BLaER1 treated with 17β-estradiol and CSF1 and Interleukin-3, amounts not matched to agents 10 nM and 100 nM (cell line): ENCODE measurements at regions not wholly inside any gene's neighbourhood (a gene's known extent, or its start where the extent isn't known, plus 50 kb on each side); places are given as distances from the start of the nearest gene placed in this dataset.

ENCODE experiments used
- H3K27ac ChIP-seq, 11 experiments: shearing (Covaris generic); formaldehyde crosslinking; 2 replicates each; pipeline ENCODE4 v1.8.1; 2022
- H3K27me3 ChIP-seq, 11 experiments: shearing (Covaris generic); formaldehyde crosslinking; 2 replicates each; pipeline ENCODE4 v1.8.1; 2022
- H3K36me3 ChIP-seq, 11 experiments: shearing (Covaris generic); formaldehyde crosslinking; 2 replicates each; pipeline ENCODE4 v1.8.1; 2022
- H3K4me1 ChIP-seq, 10 experiments: shearing (Covaris generic); formaldehyde crosslinking; 2 replicates each; pipeline ENCODE4 v1.8.1; 2022
- H3K4me2 ChIP-seq, 11 experiments: shearing (Covaris generic); formaldehyde crosslinking; 2 replicates each; pipeline ENCODE4 v1.8.1; 2022
- H3K4me3 ChIP-seq, 10 experiments: shearing (Covaris generic); formaldehyde crosslinking; 2 replicates each; pipeline ENCODE4 v1.8.1; 2022
- H3K9ac ChIP-seq, 11 experiments: shearing (Covaris generic); formaldehyde crosslinking; 2 replicates each; pipeline ENCODE4 v1.8.1; 2022
- H3K9me3 ChIP-seq, 11 experiments: shearing (Covaris generic); formaldehyde crosslinking; replicated peaks in 1 of 11; 2 replicates each; pipeline ENCODE4 v1.8.1; 2022
- H4K20me1 ChIP-seq, 11 experiments: shearing (Covaris generic); formaldehyde crosslinking; 2 replicates each; pipeline ENCODE4 v1.8.1; 2022
- Cebpa-rat ChIP-seq, 11 experiments: shearing (Covaris generic); IDR thresholded peaks; 2 replicates each; pipeline ENCODE4 v1.8.1; 2022

- Histone ChIP-seq H3K27ac (no peak overlapping the region), H3K4me3 (no peak overlapping the region), H3K9ac (no peak overlapping the region), H4K20me1 (peaks cover 0 to 16% (median 0%) of the 10 kb centered on the region in 11 experiments; a peak in 2 of 22 replicates), H3K4me2 (no peak overlapping the region), H3K4me1 (peaks cover 0 to 11% (median 0%) of the 10 kb centered on the region in 10 experiments; a peak in 3 of 20 replicates), H3K36me3 (no peaks in the 10 kb centered on the region), H3K9me3 (peaks cover 15 to 34% (median 17%) of the 10 kb centered on the region in 11 experiments), H3K27me3 (peaks cover 0 to 91% (median 0%) of the 10 kb centered on the region in 11 experiments; a peak in 9 of 22 replicates)
- no peak for TF ChIP-seq Cebpa-rat (IDR thresholded peaks at IDR 0.05)
These were observed 129.4 kb downstream of the WDR11 start for GRCh38 chr10:120980279-120981255.

DNA sequence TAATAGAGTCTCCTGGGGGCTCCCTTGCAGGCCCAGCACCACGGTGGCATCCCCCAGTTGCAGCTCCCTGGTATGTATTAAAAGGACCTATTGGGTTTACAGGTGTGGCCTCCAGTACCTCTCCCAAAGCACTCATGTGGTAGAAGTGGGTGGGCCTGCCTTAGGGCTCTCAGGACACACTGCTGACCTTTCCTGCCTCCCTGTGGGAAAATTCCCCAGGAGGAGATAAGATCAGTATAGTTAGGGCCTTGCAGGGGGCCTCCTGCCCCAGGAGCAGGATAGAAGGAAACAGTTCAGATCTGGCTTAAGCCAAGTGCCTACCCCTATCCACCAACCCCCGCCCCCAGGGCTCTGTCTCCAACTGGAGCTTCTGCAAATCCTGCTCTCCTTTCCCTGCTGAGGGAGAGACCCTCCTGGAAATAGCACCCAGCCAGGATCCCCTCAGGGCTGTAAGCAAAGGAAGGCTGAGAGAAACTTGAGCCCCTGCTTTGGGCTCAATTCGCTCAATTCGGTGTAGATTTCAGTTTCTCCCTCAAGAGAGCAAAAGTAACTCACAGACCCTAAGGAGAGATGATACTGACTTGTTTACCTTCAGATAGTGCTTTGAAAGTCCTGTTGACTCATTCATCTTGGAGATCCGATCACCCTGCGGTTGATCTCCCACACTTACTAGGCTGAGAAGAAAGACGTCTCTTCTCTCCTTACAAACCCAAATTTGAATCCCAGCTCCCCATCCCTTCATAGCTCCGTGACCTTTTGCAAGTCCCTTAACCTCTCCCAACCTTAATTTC lies 130.6 kb downstream of the WDR11 start:
- no peaks in the 10 kb centered on the region for H3K36me3 ChIP-seq
- peaks cover 13 to 34% (median 26%) of the 10 kb centered on the region in 11 experiments; a peak in 20 of 22 replicates for H3K9me3 ChIP-seq
- H3K4me1 ChIP-seq, result peaks cover under 1 to 24% (median 2%) of the 10 kb centered on the region in 10 experiments; a peak in 17 of 20 replicates
- H3K27me3 ChIP-seq, result peaks cover 0 to 78% (median 0%) of the 10 kb centered on the region in 11 experiments; a peak in 7 of 22 replicates
- no peak for TF ChIP-seq Cebpa-rat (IDR thresholded peaks at IDR 0.05)
- peaks cover 0 to 12% (median 0%) of the 10 kb centered on the region in 11 experiments; a peak in 2 of 22 replicates for H4K20me1 ChIP-seq
- no peak overlapping the region for H3K4me3 ChIP-seq
- H3K4me2 ChIP-seq, result no peak overlapping the region
- no peak overlapping the region for H3K27ac ChIP-seq
- H3K9ac ChIP-seq, result no peak overlapping the region

GRCh38 chr10:120982507-120982906 lies 131.3 kb downstream of the WDR11 start:
- H3K9me3 ChIP-seq, result peaks cover 13 to 38% (median 29%) of the 10 kb centered on the region in 11 experiments; a peak in 20 of 22 replicates
- no peak overlapping the region for H3K9ac ChIP-seq
- peaks cover 0 to 71% (median 0%) of the 10 kb centered on the region in 11 experiments; a peak in 7 of 22 replicates for H3K27me3 ChIP-seq
- H4K20me1 ChIP-seq, result peaks cover 0 to 10% (median 0%) of the 10 kb centered on the region in 11 experiments; a peak in 1 of 22 replicates
- H3K36me3 ChIP-seq, result no peaks in the 10 kb centered on the region
- TF ChIP-seq Cebpa-rat (IDR thresholded peaks at IDR 0.05), result no peak
- H3K4me2 ChIP-seq, result no peak overlapping the region
- no peak overlapping the region for H3K4me3 ChIP-seq
- peaks cover 7 to 31% (median 10%) of the 10 kb centered on the region in 10 experiments for H3K4me1 ChIP-seq
- H3K27ac ChIP-seq, result no peak overlapping the region

GRCh38 chr10:120983721-120984120 lies 132.6 kb downstream of the WDR11 start:
- Histone ChIP-seq H3K27me3 (peaks cover 0 to 59% (median 0%) of the 10 kb centered on the region in 11 experiments; a peak in 6 of 22 replicates), H3K4me3 (no peak overlapping the region), H3K9ac (no peak overlapping the region), H3K27ac (no peak overlapping the region), H3K4me1 (peaks cover 11 to 40% (median 16%) of the 10 kb centered on the region in 10 experiments), H3K9me3 (peaks cover 21 to 49% (median 40%) of the 10 kb centered on the region in 11 experiments), H3K36me3 (peaks cover 0 to 1% (median 0%) of the 10 kb centered on the region in 11 experiments; a peak in 1 of 22 replicates), H3K4me2 (no peak overlapping the region), H4K20me1 (peaks cover 0 to 10% (median 0%) of the 10 kb centered on the region in 11 experiments; a peak in 1 of 22 replicates)
- no peak for TF ChIP-seq Cebpa-rat (IDR thresholded peaks at IDR 0.05)

GRCh38 chr10:120984221-120984620 lies 133.1 kb downstream of the WDR11 start:
- H3K9ac ChIP-seq, result no peak overlapping the region
- H4K20me1 ChIP-seq, result peaks cover 0 to 10% (median 0%) of the 10 kb centered on the region in 11 experiments; a peak in 1 of 22 replicates
- no peak overlapping the region for H3K4me3 ChIP-seq
- peaks cover 0 to 6% (median 0%) of the 10 kb centered on the region in 11 experiments; a peak in 1 of 22 replicates for H3K36me3 ChIP-seq
- no peak overlapping the region for H3K27ac ChIP-seq
- H3K9me3 ChIP-seq, result peaks cover 26 to 52% (median 45%) of the 10 kb centered on the region in 11 experiments
- TF ChIP-seq Cebpa-rat (IDR thresholded peaks at IDR 0.05), result no peak
- H3K4me1 ChIP-seq, result peaks cover 11 to 40% (median 16%) of the 10 kb centered on the region in 10 experiments
- H3K27me3 ChIP-seq, result peaks cover 0 to 54% (median 0%) of the 10 kb centered on the region in 11 experiments; a peak in 6 of 22 replicates
- no peak overlapping the region for H3K4me2 ChIP-seq

- TF ChIP-seq Cebpa-rat (IDR thresholded peaks at IDR 0.05), result no peak
- Histone ChIP-seq H3K4me2 (peak overlapping the region; percentile 35 to 78 (median 50); a peak in 21 of 22 replicates), H3K27ac (peak overlapping the region in 4 of 11 experiments; percentile 28 to 50 (median 48); a peak in 6 of 22 replicates), H3K27me3 (peaks cover 0 to 24% (median 0%) of the 10 kb centered on the region in 11 experiments; a peak in 6 of 22 replicates), H3K4me3 (peak overlapping the region in 2 of 10 experiments; percentile 4 to 9; a peak in 1 of 20 replicates), H4K20me1 (no peaks in the 10 kb centered on the region), H3K36me3 (peaks cover 0 to 12% (median 0%) of the 10 kb centered on the region in 11 experiments; a peak in 3 of 22 replicates), H3K9ac (no peak overlapping the region), H3K9me3 (peaks cover 51 to 77% (median 72%) of the 10 kb centered on the region in 11 experiments), H3K4me1 (peaks cover 11 to 40% (median 16%) of the 10 kb centered on the region in 10 experiments)
These were observed 136.2 kb downstream of the WDR11 start for GRCh38 chr10:120987359-120987758.

DNA sequence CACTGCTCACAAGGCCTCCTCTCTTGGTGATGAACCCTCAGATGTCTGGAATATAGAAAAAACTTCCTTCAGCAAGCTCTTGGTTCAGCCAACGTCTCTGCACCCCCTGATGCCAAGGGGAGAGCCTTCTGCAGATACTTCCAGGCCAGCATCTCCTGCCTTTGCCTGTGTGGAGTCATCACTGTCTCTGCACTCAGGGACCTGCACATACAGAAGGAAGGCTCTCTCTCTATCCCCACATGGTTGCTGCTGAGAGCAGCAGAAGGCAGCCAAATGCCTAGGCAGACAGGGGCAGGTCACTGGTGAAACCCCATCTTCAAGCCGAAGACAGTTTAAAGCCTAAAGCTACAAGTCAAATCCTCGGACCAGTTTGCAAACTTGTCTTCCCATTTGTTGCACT lies 137.6 kb downstream of the WDR11 start:
- H3K4me1 ChIP-seq, result peaks cover 11 to 39% (median 16%) of the 10 kb centered on the region in 10 experiments
- H3K4me2 ChIP-seq, result no peak overlapping the region
- H4K20me1 ChIP-seq, result no peaks in the 10 kb centered on the region
- peaks cover 51 to 77% (median 72%) of the 10 kb centered on the region in 11 experiments for H3K9me3 ChIP-seq
- no peak overlapping the region for H3K9ac ChIP-seq
- peaks cover 0 to 12% (median 0%) of the 10 kb centered on the region in 11 experiments; a peak in 3 of 22 replicates for H3K36me3 ChIP-seq
- no peak overlapping the region for H3K27ac ChIP-seq
- no peak for TF ChIP-seq Cebpa-rat (IDR thresholded peaks at IDR 0.05)
- H3K4me3 ChIP-seq, result no peak overlapping the region
- peaks cover 0 to 13% (median 0%) of the 10 kb centered on the region in 11 experiments; a peak in 2 of 22 replicates for H3K27me3 ChIP-seq

- Histone ChIP-seq H3K36me3 (peaks cover 0 to 12% (median 0%) of the 10 kb centered on the region in 11 experiments; a peak in 3 of 22 replicates), H3K9ac (no peak overlapping the region), H3K4me2 (no peak overlapping the region), H3K4me1 (peaks cover 11 to 39% (median 16%) of the 10 kb centered on the region in 10 experiments), H4K20me1 (no peaks in the 10 kb centered on the region), H3K9me3 (peaks cover 49 to 76% (median 70%) of the 10 kb centered on the region in 11 experiments), H3K27ac (no peak overlapping the region), H3K4me3 (no peak overlapping the region), H3K27me3 (peaks cover 0 to 11% (median 0%) of the 10 kb centered on the region in 11 experiments; a peak in 2 of 22 replicates)
- TF ChIP-seq Cebpa-rat (IDR thresholded peaks at IDR 0.05), result no peak
These were observed 138.1 kb downstream of the WDR11 start for GRCh38 chr10:120989279-120989678.
